H9 (cell line): ENCODE measurements at regions not wholly inside any gene's neighbourhood (a gene's known extent, or its start where the extent isn't known, plus 50 kb on each side); places are given as distances from the start of the nearest gene placed in this dataset.

Experiments
- DNase-seq: peaks from one replicate; pipeline ENCODE4 v3.0.0-alpha.2; 2017
- H2AFZ ChIP-seq: one replicate; pipeline ENCODE4 v1.6.1; 2013; ENCODE audit warnings: mild to moderate bottlenecking, low read length, control low read depth, moderate library complexity
- H2AK5ac ChIP-seq: 2 replicates; pipeline ENCODE4 v1.6.1; 2013; ENCODE audit warnings: low read length, control low read depth, mixed read lengths; ENCODE audit not compliant: insufficient read length
- H2BK120ac ChIP-seq: one replicate; pipeline ENCODE4 v1.6.1; 2013; ENCODE audit warnings: low read depth, mild to moderate bottlenecking, low read length, control low read depth, inconsistent platforms; ENCODE audit not compliant: poor library complexity, severe bottlenecking
- H2BK12ac ChIP-seq: 2 replicates; pipeline ENCODE4 v1.6.1; 2013; ENCODE audit warnings: low read length, control low read depth, mixed read lengths, low read depth; ENCODE audit not compliant: insufficient read length
- H2BK15ac ChIP-seq: 2 replicates; pipeline ENCODE4 v1.6.1; 2013; ENCODE audit warnings: low read depth, low read length, control low read depth
- H2BK20ac ChIP-seq: one replicate; pipeline ENCODE4 v1.6.1; 2013; ENCODE audit warnings: low read depth, mild to moderate bottlenecking, low read length, control low read depth, inconsistent platforms; ENCODE audit not compliant: poor library complexity, severe bottlenecking
- H2BK5ac ChIP-seq: 2 replicates; pipeline ENCODE4 v1.6.1; 2013; ENCODE audit warnings: low read length, control low read depth, mixed read lengths; ENCODE audit not compliant: insufficient read length
- H3K14ac ChIP-seq: 2 replicates; pipeline ENCODE4 v1.6.1; 2013; ENCODE audit warnings: low read length, control low read depth; ENCODE audit not compliant: insufficient read depth
- H3K18ac ChIP-seq: 2 replicates; pipeline ENCODE4 v1.6.1; 2013; ENCODE audit warnings: low read depth, mild to moderate bottlenecking, mixed read lengths, low read length, control low read depth; ENCODE audit not compliant: insufficient read length
- H3K23ac ChIP-seq: 2 replicates; pipeline ENCODE4 v1.6.1; 2013; ENCODE audit warnings: low read length, control low read depth, mixed read lengths, low read depth; ENCODE audit not compliant: insufficient read length
- H3K23me2 ChIP-seq: 2 replicates; pipeline ENCODE4 v1.6.1; 2013; ENCODE audit warnings: low read depth, mild to moderate bottlenecking, mixed read lengths, low read length, control low read depth; ENCODE audit not compliant: insufficient read length, poor library complexity, severe bottlenecking
- H3K27ac ChIP-seq: 2 replicates; pipeline ENCODE4 v1.5.1; 2013; ENCODE audit warnings: low read length, control low read depth, mixed read lengths, low read depth; ENCODE audit not compliant: insufficient read length
- H3K27me3 ChIP-seq: 2 replicates; pipeline ENCODE4 v1.6.1; 2013; ENCODE audit warnings: low read length, control low read depth, inconsistent platforms; ENCODE audit not compliant: insufficient read depth
- H3K4ac ChIP-seq: 2 replicates; pipeline ENCODE4 v1.6.1; 2013; ENCODE audit warnings: low read depth, mild to moderate bottlenecking, control low read depth, inconsistent platforms, low read length, moderate library complexity
- H3K4me1 ChIP-seq: 2 replicates; pipeline ENCODE4 v1.6.1; 2013; ENCODE audit warnings: low read length, control low read depth, inconsistent platforms; ENCODE audit not compliant: insufficient read depth
- H3K4me2 ChIP-seq: 2 replicates; pipeline ENCODE4 v1.6.1; 2013; ENCODE audit warnings: low read length, control low read depth, mixed read lengths; ENCODE audit not compliant: insufficient read length, insufficient read depth
- H3K56ac ChIP-seq: 2 replicates; pipeline ENCODE4 v1.6.1; 2013; ENCODE audit warnings: low read depth, mild to moderate bottlenecking, mixed read lengths, low read length, control low read depth; ENCODE audit not compliant: insufficient read length
- H3K79me1 ChIP-seq: 2 replicates; pipeline ENCODE4 v1.6.1; 2013; ENCODE audit warnings: low read depth, mild to moderate bottlenecking, moderate library complexity, low read length, control low read depth, inconsistent platforms; ENCODE audit not compliant: insufficient read depth, poor library complexity, severe bottlenecking
- H3K79me2 ChIP-seq: 2 replicates; pipeline ENCODE4 v1.6.1; 2013; ENCODE audit warnings: low read length, control low read depth, inconsistent platforms; ENCODE audit not compliant: insufficient read depth
- H3K9ac ChIP-seq: 2 replicates; pipeline ENCODE4 v1.6.1; 2013; ENCODE audit warnings: low read length, control low read depth, mixed read lengths; ENCODE audit not compliant: insufficient read length; ENCODE audit errors: extremely low read depth
- H3K9me3 ChIP-seq: one replicate; pipeline ENCODE4 v1.6.1; 2013; ENCODE audit warnings: low read depth, low read length, inconsistent platforms; ENCODE audit not compliant: control insufficient read depth
- H3T11ph ChIP-seq: one replicate; pipeline ENCODE4 v1.6.1; 2013; ENCODE audit warnings: mild to moderate bottlenecking, low read length, control low read depth, inconsistent platforms
- H4K20me1 ChIP-seq: one replicate; pipeline ENCODE4 v1.6.1; 2013; ENCODE audit not compliant: control insufficient read depth, insufficient read length, insufficient read depth
- H4K5ac ChIP-seq: 2 replicates; pipeline ENCODE4 v1.6.1; 2013; ENCODE audit warnings: low read depth, mild to moderate bottlenecking, mixed read lengths, low read length, control low read depth; ENCODE audit not compliant: insufficient read length
- H4K8ac ChIP-seq: replicated peaks from 2 replicates; pipeline ENCODE4 v1.6.1; 2013; ENCODE audit warnings: low read length, control low read depth, mixed read lengths, low read depth; ENCODE audit not compliant: insufficient read length
- H4K91ac ChIP-seq: 2 replicates; pipeline ENCODE4 v1.6.1; 2013; ENCODE audit warnings: low read depth, mild to moderate bottlenecking, moderate library complexity, mixed read lengths, low read length, control low read depth; ENCODE audit not compliant: insufficient read length
- H3K27ac Mint-ChIP-seq, 3 experiments: 2 replicates in 2 of 3; 3 replicates in 1 of 3; pipeline ENCODE4 v1.8.0; 2020 to 2021; ENCODE audit warnings: mixed read lengths in 3 of 3, mild to moderate bottlenecking in 1 of 3, moderate library complexity in 1 of 3
- H3K27me3 Mint-ChIP-seq: 2 replicates; pipeline ENCODE4 v1.8.0; 2021; ENCODE audit warnings: low read depth, mild to moderate bottlenecking, moderate library complexity, mixed read lengths
- H3K36me3 Mint-ChIP-seq, 3 experiments: 2 replicates in 2 of 3; 3 replicates in 1 of 3; pipeline ENCODE4 v1.8.0; 2020 to 2021; ENCODE audit warnings: low read depth in 3 of 3, mixed read lengths in 3 of 3; ENCODE audit not compliant: insufficient read depth in 1 of 3
- H3K4me1 Mint-ChIP-seq, 2 experiments: 2 replicates each; pipeline ENCODE4 v1.8.0; 2020; ENCODE audit warnings: mixed read lengths in 2 of 2
- H3K4me3 Mint-ChIP-seq, 2 experiments: 2 replicates in 1 of 2; 3 replicates in 1 of 2; pipeline ENCODE4 v1.8.0; 2020 to 2021; ENCODE audit warnings: mild to moderate bottlenecking in 2 of 2, mixed read lengths in 2 of 2, moderate library complexity in 1 of 2
- H3K9me3 Mint-ChIP-seq, 2 experiments: 2 replicates in 1 of 2; 3 replicates in 1 of 2; pipeline ENCODE4 v1.8.0; 2020; ENCODE audit warnings: mild to moderate bottlenecking in 2 of 2, mixed read lengths in 2 of 2, moderate library complexity in 1 of 2
- CTCF ChIP-seq: fragments of 200-600 bp; sonication (generic); conservative IDR thresholded peaks from 3 replicates; pipeline ENCODE4 v1.8.0; 2021; ENCODE audit warnings: antibody characterized with exemption, mild to moderate bottlenecking
- WGBS: extraction: QIAGEN DNeasy Blood & Tissue Kit; methylation state at CpG from one replicate; pipeline ENCODE4 v1.1.7; 2013; ENCODE audit warnings: missing lambda C conversion rate, low lambda C conversion rate, mixed read lengths; ENCODE audit not compliant: insufficient read length; ENCODE audit errors: extremely low coverage; 5-methylcytosine and 5-hydroxymethylcytosine counted together

- TF ChIP-seq CTCF: no peak
- H3K14ac ChIP-seq: no peak overlapping the region
- H2AFZ ChIP-seq: no peak overlapping the region
- no peak for DNase-seq
- H4K5ac ChIP-seq: no peak overlapping the region
- no peak overlapping the region for H4K91ac ChIP-seq
- H3K9me3 Mint-ChIP-seq: peaks cover 0 to 2% of the 10 kb centered on the region in 2 experiments; a peak in 1 of 5 replicates
- H3K27me3 ChIP-seq: no peaks in the 10 kb centered on the region
- H3K23me2 ChIP-seq: no peaks in the 10 kb centered on the region
- H3K9ac ChIP-seq: no peak overlapping the region
- no peak overlapping the region for H3K4ac ChIP-seq
- no peak overlapping the region for H3K27ac ChIP-seq
- no peaks in the 10 kb centered on the region for H3K27me3 Mint-ChIP-seq
- H3K18ac ChIP-seq: no peak overlapping the region
- no peak overlapping the region for H2BK120ac ChIP-seq
- no peaks in the 10 kb centered on the region for H3K36me3 Mint-ChIP-seq
- no peaks in the 10 kb centered on the region for H3K4me1 Mint-ChIP-seq
- no peaks in the 10 kb centered on the region for H4K20me1 ChIP-seq
- no peak overlapping the region for H2BK12ac ChIP-seq
- H3K56ac ChIP-seq: no peak overlapping the region
- WGBS: no CpG with 5 or more reads among the region's 2 CpGs
- no peaks in the 10 kb centered on the region for H3K79me2 ChIP-seq
- peak overlapping the region in 1 of 3 experiments; percentile 3; a peak in 2 of 7 replicates for H3K27ac Mint-ChIP-seq
- H3K23ac ChIP-seq: no peak overlapping the region
- no peak overlapping the region for H2BK5ac ChIP-seq
- no peak overlapping the region for H2BK15ac ChIP-seq
- no peak overlapping the region for H3K4me2 ChIP-seq
- H3T11ph ChIP-seq: no peak overlapping the region
- no peak overlapping the region for H3K4me3 Mint-ChIP-seq
- H4K8ac ChIP-seq: no peak overlapping the region
- no peaks in the 10 kb centered on the region for H3K79me1 ChIP-seq
- no peak overlapping the region for H2AK5ac ChIP-seq
- no peaks in the 10 kb centered on the region for H3K4me1 ChIP-seq
- H2BK20ac ChIP-seq: no peak overlapping the region
- no peaks in the 10 kb centered on the region for H3K9me3 ChIP-seq
Measured at GRCh38 chr2:35651688-35652323, 703.8 kb upstream of the CRIM1 start.
